ENCODE measurements at regions not wholly inside any gene's neighbourhood (a gene's known extent, or its start where the extent isn't known, plus 50 kb on each side); places are given as distances from the start of the nearest gene placed in this dataset.

GRCh38 chr14:97444248-97444647, 647.1 kb downstream of the VRK1 start:
- no peak for TF ChIP-seq CTCF (IDR thresholded peaks at IDR 0.05)
- no peak for TF ChIP-seq POLR2A (IDR thresholded peaks at IDR 0.05)
- WGBS, 2 donors = 75 to 82% methylated on average over 5 of the region's 5 CpGs

GRCh38 chr14:97445367-97445766, 648.2 kb downstream of the VRK1 start:
- Histone ChIP-seq H3K36me3 (no peaks in the 10 kb centered on the region), H3K4me1 (no peaks in the 10 kb centered on the region), H3K4me3 (replicated peaks in 1 of 3) (no peak overlapping the region), H3K27ac (no peak overlapping the region), H3K27me3 (no peaks in the 10 kb centered on the region), H3K9me3 (no peaks in the 10 kb centered on the region)
- no peak for TF ChIP-seq POLR2A (IDR thresholded peaks at IDR 0.05)
- no peak for TF ChIP-seq CTCF (IDR thresholded peaks at IDR 0.05)
- WGBS, 2 donors = 84 to 89% methylated on average over 7 of the region's 7 CpGs
- intact Hi-C loops (cut with DNase I) = no loop called here
- DNase-seq = no peak

More at GRCh38 chr14:97444248-97444647, 647.1 kb downstream of the VRK1 start:
- H3K36me3 ChIP-seq = no peaks in the 10 kb centered on the region
- no peaks in the 10 kb centered on the region for H3K4me1 ChIP-seq
- no peaks in the 10 kb centered on the region for H3K27me3 ChIP-seq
- H3K4me3 ChIP-seq (replicated peaks in 1 of 3) = no peak overlapping the region
- H3K27ac ChIP-seq = no peak overlapping the region
- no peaks in the 10 kb centered on the region for H3K9me3 ChIP-seq
- intact Hi-C loops (cut with DNase I) = no loop called here
- DNase-seq = no peak

- Histone ChIP-seq H3K27ac (no peak overlapping the region), H3K9me3 (no peaks in the 10 kb centered on the region), H3K4me1 (no peaks in the 10 kb centered on the region), H3K36me3 (no peaks in the 10 kb centered on the region), H3K27me3 (no peaks in the 10 kb centered on the region), H3K4me3 (replicated peaks in 1 of 3) (no peak overlapping the region)
- no peak for DNase-seq
- intact Hi-C loops (cut with DNase I) = no loop called here
- TF ChIP-seq CTCF (IDR thresholded peaks at IDR 0.05) = no peak
- WGBS, 2 donors = 79 to 86% methylated on average over 4 of the region's 4 CpGs
Observed at GRCh38 chr14:97446087-97446486, 648.9 kb downstream of the VRK1 start.

- DNase-seq = no peak
- Histone ChIP-seq H3K27ac (no peak overlapping the region), H3K27me3 (no peaks in the 10 kb centered on the region), H3K4me1 (no peaks in the 10 kb centered on the region), H3K9me3 (no peaks in the 10 kb centered on the region), H3K4me3 (replicated peaks in 1 of 3) (no peak overlapping the region), H3K36me3 (no peaks in the 10 kb centered on the region)
- TF ChIP-seq POLR2A (IDR thresholded peaks at IDR 0.05) (no peak), CTCF (IDR thresholded peaks at IDR 0.05) (no peak)
- intact Hi-C loops (cut with DNase I) = no loop called here
Observed at GRCh38 chr14:97452314-97452713, 655.1 kb downstream of the VRK1 start.

GRCh38 chr14:97453991-97454390, 656.8 kb downstream of the VRK1 start:
- no peak for DNase-seq
- Histone ChIP-seq H3K4me1 (no peaks in the 10 kb centered on the region), H3K9me3 (no peaks in the 10 kb centered on the region), H3K27ac (no peak overlapping the region), H3K4me3 (replicated peaks in 1 of 3) (no peak overlapping the region), H3K36me3 (no peaks in the 10 kb centered on the region), H3K27me3 (no peaks in the 10 kb centered on the region)
- WGBS, 2 donors = 79 to 90% methylated on average over 2 of the region's 2 CpGs
- TF ChIP-seq CTCF (IDR thresholded peaks at IDR 0.05) (no peak), POLR2A (IDR thresholded peaks at IDR 0.05) (no peak)
- intact Hi-C loops (cut with DNase I) = no loop called here
